Bronchial epithelial cell (primary cell): ENCODE measurements at regions not wholly inside any gene's neighbourhood (a gene's known extent, or its start where the extent isn't known, plus 50 kb on each side); places are given as distances from the start of the nearest gene placed in this dataset.
A peak's percentile ranks its signal among the peaks of the same experiment; 100 is the strongest.

Experiments used
- DNase-seq: peaks from one replicate; pipeline ENCODE4 v3.0.0-alpha.2; 2010; ENCODE audit warnings: low read depth
- FAIRE-seq: peaks from 2 replicates; lab custom pipeline; 2011; peaks lifted over from hg19 to GRCh38; lab: Jason Lieb, UNC
- H3K27me3 ChIP-seq: 2 replicates; pipeline ENCODE4 v1.5.1; 2011; ENCODE audit warnings: low read length; ENCODE audit not compliant: control insufficient read depth, insufficient read depth
- H3K36me3 ChIP-seq: 2 replicates; pipeline ENCODE4 v1.5.1; 2011; ENCODE audit warnings: low read length; ENCODE audit not compliant: control insufficient read depth, insufficient read depth
- H3K4me3 ChIP-seq: 2 replicates; pipeline ENCODE4 v1.5.1; 2011; ENCODE audit warnings: mild to moderate bottlenecking, low read depth, low read length, control low read depth
- TF ChIP-seq, protein P1 (sequence below): IDR thresholded peaks from 2 replicates; pipeline ENCODE4 v1.5.1; 2011; ENCODE audit warnings: mild to moderate bottlenecking, moderate library complexity, low read length, control low read depth, inconsistent platforms; ENCODE audit not compliant: insufficient read depth, severe bottlenecking

DNA sequence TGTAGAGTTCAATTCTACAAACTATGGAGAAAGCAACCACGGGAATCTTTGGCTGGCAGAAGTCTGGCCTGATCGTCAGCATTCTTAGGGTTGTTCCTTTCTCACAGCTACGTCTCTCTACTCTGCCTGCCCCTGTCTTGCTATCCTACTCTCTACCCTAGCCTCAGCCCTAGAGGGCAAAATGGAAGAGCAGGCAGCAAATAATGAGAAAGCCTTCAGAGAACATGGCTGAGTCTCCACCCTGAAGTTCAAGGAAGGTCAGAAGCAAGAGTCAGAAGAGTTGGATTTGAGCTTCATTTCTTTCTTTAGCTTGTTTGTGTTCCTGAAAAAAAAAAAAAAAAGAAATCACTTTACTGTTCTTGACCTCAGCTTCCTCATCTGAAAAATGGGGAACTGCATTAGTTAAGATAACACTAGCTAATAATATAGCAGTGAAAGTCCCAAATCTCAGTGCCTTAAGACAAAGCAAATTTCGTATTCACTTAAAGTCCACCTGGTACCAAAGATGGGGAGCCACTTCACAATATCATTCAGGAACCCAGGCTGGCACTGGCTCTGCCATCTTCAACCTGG lies 50.2 kb upstream of the CCND2 start:
- DNase-seq (no peak), FAIRE-seq (no peak)
- H3K4me3 ChIP-seq = no peak overlapping the region
- no peaks in the 10 kb centered on the region for H3K27me3 ChIP-seq
- TF ChIP-seq, protein P1, sequence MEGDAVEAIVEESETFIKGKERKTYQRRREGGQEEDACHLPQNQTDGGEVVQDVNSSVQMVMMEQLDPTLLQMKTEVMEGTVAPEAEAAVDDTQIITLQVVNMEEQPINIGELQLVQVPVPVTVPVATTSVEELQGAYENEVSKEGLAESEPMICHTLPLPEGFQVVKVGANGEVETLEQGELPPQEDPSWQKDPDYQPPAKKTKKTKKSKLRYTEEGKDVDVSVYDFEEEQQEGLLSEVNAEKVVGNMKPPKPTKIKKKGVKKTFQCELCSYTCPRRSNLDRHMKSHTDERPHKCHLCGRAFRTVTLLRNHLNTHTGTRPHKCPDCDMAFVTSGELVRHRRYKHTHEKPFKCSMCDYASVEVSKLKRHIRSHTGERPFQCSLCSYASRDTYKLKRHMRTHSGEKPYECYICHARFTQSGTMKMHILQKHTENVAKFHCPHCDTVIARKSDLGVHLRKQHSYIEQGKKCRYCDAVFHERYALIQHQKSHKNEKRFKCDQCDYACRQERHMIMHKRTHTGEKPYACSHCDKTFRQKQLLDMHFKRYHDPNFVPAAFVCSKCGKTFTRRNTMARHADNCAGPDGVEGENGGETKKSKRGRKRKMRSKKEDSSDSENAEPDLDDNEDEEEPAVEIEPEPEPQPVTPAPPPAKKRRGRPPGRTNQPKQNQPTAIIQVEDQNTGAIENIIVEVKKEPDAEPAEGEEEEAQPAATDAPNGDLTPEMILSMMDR = no peak
- H3K36me3 ChIP-seq = no peaks in the 10 kb centered on the region

DNA sequence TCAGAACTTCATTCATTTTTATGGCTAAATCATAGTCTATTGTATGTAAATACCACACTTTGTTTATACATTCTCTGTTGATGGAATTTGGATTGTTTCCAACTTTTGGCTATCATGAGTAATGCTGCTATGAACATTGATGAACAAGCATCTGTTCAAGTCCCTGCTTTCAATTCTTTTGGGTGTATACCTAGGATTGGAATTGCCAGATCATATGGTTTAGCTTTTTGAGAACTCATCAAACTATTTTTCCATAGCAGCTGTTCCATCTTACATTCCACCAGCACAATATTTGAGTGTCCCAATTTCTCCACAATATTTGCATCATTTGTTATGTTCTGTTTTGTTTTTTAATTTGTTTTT lies 52.3 kb upstream of the CCND2 start:
- FAIRE-seq (no peak), DNase-seq (peak; percentile 80)
- no peak overlapping the region for H3K4me3 ChIP-seq
- H3K27me3 ChIP-seq = no peaks in the 10 kb centered on the region
- H3K36me3 ChIP-seq = no peaks in the 10 kb centered on the region
- TF ChIP-seq, protein P1 = no peak

DNA sequence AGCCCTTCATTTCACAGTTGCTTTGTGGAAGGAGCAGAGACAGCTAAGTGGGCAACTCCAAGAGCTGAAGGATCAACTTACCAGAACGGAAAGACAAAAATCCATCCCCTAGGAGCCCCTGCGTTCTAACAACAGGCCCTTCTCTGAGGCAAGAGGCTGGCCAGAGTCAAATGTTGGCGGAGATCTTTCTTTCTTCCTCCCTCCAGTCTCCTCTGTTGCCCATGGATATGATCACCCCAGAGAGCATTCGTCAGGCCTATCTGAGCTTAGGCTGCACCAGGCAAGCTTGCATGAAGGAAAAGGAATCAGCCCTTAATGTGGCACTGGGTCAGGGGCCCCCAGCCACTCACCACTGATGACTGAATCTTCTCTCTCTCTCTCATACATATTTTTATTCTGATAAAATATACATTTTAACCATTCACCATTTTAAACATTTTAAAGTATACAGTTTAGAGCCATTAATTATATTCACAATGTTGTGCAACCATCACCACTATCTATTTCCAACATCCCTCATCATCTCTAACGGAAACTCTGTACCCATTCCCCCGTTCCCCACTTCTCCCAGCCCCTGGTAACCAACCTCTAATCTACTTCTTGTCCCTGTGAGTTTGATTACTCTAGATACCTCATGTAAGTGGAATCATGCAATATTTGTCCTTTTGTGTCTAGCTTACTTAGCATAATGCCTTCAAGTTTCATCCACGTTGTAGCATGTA lies 52.9 kb upstream of the CCND2 start:
- no peaks in the 10 kb centered on the region for H3K27me3 ChIP-seq
- H3K36me3 ChIP-seq = no peaks in the 10 kb centered on the region
- FAIRE-seq (no peak), DNase-seq (no peak)
- no peak overlapping the region for H3K4me3 ChIP-seq
- TF ChIP-seq, protein P1 = no peak

DNA sequence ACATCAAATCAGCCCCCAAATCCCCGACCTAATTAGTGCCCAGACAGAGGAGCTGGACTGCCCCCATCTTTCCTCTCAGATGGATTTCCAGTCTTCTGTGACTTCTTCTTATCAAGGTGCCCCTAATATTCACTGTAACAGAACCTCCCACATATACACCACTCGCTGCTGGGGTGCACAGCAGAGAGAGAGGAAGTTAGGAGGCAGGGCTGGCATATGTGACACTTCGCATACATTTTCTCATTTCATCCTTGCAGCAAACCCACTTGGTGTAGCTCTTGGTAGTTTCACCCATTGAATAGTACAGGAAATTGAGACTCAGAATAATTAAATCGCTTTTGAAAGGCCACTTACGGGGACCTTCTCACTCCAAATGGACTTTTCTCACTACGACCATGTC lies 56.5 kb upstream of the CCND2 start:
- DNase-seq (no peak), FAIRE-seq (no peak)

DNA sequence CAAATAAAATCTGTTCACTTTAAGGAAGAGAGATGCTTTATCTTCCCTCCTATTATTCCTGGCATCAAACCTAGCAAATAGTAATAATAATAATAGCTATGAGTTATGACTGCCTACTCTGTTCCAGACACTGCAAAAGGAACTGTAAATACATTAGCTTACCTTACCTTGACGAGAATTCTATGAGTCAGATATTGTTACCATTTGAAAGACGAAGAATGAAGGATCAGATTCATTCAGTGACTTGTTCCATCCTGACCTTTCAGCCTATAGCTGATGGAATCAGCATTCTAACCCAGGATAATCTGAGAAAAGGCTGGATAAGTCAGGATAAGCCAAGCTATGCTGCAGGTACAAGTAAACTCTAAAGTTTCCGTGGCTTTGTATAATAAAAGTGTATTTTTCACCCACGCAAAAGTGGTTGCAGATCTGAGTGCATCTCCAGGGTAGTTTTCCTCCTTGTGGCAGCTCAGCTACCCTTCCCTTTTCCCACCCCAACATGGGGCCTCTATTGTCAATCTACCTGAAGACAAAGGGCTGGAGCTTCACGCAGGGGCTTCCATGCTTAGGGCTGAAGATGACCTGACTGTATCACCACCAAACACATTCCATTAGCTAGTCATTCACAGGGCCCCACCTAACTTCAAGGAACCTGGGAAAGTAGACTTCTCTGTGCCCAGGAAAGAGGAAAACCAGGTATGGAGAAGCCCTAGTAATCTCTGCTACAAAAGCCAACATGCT lies 57.2 kb upstream of the CCND2 start:
- Histone ChIP-seq H3K36me3 (no peaks in the 10 kb centered on the region), H3K4me3 (no peak overlapping the region), H3K27me3 (no peaks in the 10 kb centered on the region)
- TF ChIP-seq, protein P1 = no peak
- DNase-seq = peak; percentile 81
- FAIRE-seq = no peak

More for the DNA sequence above, 56.5 kb upstream of the CCND2 start:
- Histone ChIP-seq H3K36me3 (no peaks in the 10 kb centered on the region), H3K4me3 (no peak overlapping the region), H3K27me3 (no peaks in the 10 kb centered on the region)
- TF ChIP-seq, protein P1 = no peak
